B cell (primary cell): ENCODE measurements at regions not wholly inside any gene's neighbourhood (a gene's known extent, or its start where the extent isn't known, plus 50 kb on each side); places are given as distances from the start of the nearest gene placed in this dataset.

Source experiments
- CTCF ChIP-seq: fragments of 200-600 bp; IDR thresholded peaks from one replicate; pipeline ENCODE4 v1.8.0; 2022; ENCODE audit warnings: antibody characterized with exemption, mild to moderate bottlenecking
- EZH2 ChIP-seq: IDR thresholded peaks from 2 replicates; pipeline ENCODE4 v1.6.1; 2012; ENCODE audit warnings: borderline replicate concordance, low read depth, mild to moderate bottlenecking, moderate library complexity, low read length; ENCODE audit not compliant: insufficient read depth, poor library complexity, severe bottlenecking

- TF ChIP-seq CTCF, result no peak
- no peak for TF ChIP-seq EZH2
Observed at GRCh38 chr3:135807879-135808278, 157.6 kb upstream of the PPP2R3A start.
